ENCODE measurements at regions not wholly inside any gene's neighbourhood (a gene's known extent, or its start where the extent isn't known, plus 50 kb on each side); places are given as distances from the start of the nearest gene placed in this dataset.
"Not testable (repeated sequence)": the region's sequence is repeated elsewhere in the genome, so short reads cannot be mapped to it uniquely, and the experiment has no call there.

GRCh38 chr10:21403256-21404015, 122.0 kb downstream of the SKIDA1 start:
- no peak for DNase-seq

GRCh38 chr10:21402606-21403083, 122.8 kb downstream of the SKIDA1 start:
- DNase-seq: no peak

- DNase-seq: no peak
Observed at GRCh38 chr10:21401196-21401595, 124.3 kb downstream of the SKIDA1 start.

GRCh38 chr10:21399392-21400035, 126.0 kb downstream of the SKIDA1 start:
- no peak for DNase-seq

GRCh38 chr10:21398563-21399231, 126.8 kb downstream of the SKIDA1 start:
- no peak for DNase-seq

GRCh38 chr10:21396889-21397288, 128.6 kb downstream of the SKIDA1 start:
- DNase-seq: no peak

GRCh38 chr10:21393931-21394330, 131.6 kb downstream of the SKIDA1 start:
- DNase-seq: no peak

GRCh38 chr10:21388589-21388988, 136.9 kb downstream of the SKIDA1 start:
- no peak for DNase-seq

GRCh38 chr10:21387868-21388267, 137.6 kb downstream of the SKIDA1 start:
- no peak for DNase-seq

GRCh38 chr10:21385996-21386585, 139.4 kb downstream of the SKIDA1 start:
- no peak for DNase-seq

- DNase-seq: no peak
Observed at GRCh38 chr10:21385536-21385935, 139.9 kb downstream of the SKIDA1 start.

- no peak for DNase-seq
Observed at GRCh38 chr10:21379143-21379542, 146.3 kb downstream of the SKIDA1 start.

- DNase-seq: not testable (repeated sequence)
Observed at GRCh38 chr10:21375274-21375673, 150.2 kb downstream of the SKIDA1 start.

- DNase-seq: not testable (repeated sequence)
Observed at GRCh38 chr10:21373881-21374280, 151.6 kb downstream of the SKIDA1 start.

- DNase-seq: peak; percentile 40
Observed at GRCh38 chr10:21372651-21373410, 152.7 kb downstream of the SKIDA1 start.

- no peak for DNase-seq
Observed at GRCh38 chr10:21369697-21370096, 155.8 kb downstream of the SKIDA1 start.

GRCh38 chr10:21368728-21369425, 156.6 kb downstream of the SKIDA1 start:
- no peak for DNase-seq

- no peak for DNase-seq
Observed at GRCh38 chr10:21368022-21368582, 157.4 kb downstream of the SKIDA1 start.

GRCh38 chr10:21366108-21366507, 159.4 kb downstream of the SKIDA1 start:
- DNase-seq: not testable (repeated sequence)

GRCh38 chr10:21364196-21365114, 161.0 kb downstream of the SKIDA1 start:
- no peak for DNase-seq

GRCh38 chr10:21363731-21364104, 161.8 kb downstream of the SKIDA1 start:
- no peak for DNase-seq
